GM12872 (cell line): ENCODE measurements at regions not wholly inside any gene's neighbourhood (a gene's known extent, or its start where the extent isn't known, plus 50 kb on each side); places are given as distances from the start of the nearest gene placed in this dataset.

Experiments
- TF ChIP-seq, protein P1 (sequence below): IDR thresholded peaks from 3 replicates; pipeline ENCODE4 v1.5.1; 2011; ENCODE audit warnings: low read depth, mild to moderate bottlenecking, low read length, moderate library complexity; ENCODE audit not compliant: insufficient read depth

DNA sequence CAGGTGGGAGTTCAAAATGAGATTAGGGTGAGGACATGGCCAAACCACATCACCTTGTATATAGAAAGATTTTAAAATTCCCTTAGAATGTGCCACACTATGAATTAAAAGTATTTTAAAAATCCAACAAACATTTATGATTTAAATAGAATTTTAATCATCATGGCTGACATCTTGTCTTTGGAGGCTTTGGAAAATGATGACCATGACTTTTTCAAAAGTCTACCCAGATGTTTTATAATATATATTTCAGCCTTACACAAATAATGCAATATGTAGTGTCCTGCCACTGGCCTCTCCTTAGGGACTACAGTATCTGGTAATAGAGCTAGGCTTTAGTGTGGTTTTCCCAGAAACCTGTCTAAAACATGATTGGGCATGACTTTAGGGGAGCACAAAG lies 1353.4 kb upstream of the GOT2 start:
- TF ChIP-seq, protein P1, sequence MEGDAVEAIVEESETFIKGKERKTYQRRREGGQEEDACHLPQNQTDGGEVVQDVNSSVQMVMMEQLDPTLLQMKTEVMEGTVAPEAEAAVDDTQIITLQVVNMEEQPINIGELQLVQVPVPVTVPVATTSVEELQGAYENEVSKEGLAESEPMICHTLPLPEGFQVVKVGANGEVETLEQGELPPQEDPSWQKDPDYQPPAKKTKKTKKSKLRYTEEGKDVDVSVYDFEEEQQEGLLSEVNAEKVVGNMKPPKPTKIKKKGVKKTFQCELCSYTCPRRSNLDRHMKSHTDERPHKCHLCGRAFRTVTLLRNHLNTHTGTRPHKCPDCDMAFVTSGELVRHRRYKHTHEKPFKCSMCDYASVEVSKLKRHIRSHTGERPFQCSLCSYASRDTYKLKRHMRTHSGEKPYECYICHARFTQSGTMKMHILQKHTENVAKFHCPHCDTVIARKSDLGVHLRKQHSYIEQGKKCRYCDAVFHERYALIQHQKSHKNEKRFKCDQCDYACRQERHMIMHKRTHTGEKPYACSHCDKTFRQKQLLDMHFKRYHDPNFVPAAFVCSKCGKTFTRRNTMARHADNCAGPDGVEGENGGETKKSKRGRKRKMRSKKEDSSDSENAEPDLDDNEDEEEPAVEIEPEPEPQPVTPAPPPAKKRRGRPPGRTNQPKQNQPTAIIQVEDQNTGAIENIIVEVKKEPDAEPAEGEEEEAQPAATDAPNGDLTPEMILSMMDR: no peak

DNA sequence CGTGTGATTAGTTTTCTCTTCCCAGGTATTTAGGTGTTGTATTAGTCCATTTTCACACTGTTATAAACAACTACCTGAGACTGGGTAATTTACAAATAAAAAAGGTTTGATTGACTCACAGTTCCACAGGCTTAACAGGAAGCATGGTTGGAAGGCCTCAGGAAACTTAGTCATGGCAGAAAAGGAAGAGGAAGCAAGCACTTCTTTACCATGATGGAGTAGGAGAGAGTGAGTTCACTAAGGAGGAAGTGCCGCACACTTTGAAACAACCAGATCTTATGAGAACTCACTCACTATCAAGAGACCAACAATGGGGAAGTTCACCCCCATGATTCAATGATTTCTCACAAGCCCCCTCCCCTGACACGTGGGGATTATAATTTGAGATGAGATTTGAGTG lies 1343.7 kb upstream of the GOT2 start:
- TF ChIP-seq, protein P1: no peak

DNA sequence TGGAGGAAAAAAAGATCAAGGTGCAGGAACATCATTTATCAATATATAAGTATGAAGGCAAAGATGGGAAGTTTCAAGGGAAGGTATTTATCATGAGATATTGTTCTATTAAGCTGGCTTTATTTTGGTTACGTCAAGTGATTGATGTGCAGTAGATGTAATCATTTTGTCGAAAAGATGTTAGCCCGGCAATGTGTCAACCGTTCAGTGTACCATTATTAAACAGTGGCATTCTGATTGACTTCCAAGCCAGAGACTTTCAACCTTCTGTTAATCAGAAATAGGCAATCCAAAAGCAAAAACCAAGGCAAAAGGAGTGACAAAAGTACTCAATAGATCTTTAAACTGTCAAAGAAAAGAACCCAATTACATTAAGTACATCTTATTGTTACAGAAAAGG lies 1340.3 kb upstream of the GOT2 start:
- TF ChIP-seq, protein P1: no peak

DNA sequence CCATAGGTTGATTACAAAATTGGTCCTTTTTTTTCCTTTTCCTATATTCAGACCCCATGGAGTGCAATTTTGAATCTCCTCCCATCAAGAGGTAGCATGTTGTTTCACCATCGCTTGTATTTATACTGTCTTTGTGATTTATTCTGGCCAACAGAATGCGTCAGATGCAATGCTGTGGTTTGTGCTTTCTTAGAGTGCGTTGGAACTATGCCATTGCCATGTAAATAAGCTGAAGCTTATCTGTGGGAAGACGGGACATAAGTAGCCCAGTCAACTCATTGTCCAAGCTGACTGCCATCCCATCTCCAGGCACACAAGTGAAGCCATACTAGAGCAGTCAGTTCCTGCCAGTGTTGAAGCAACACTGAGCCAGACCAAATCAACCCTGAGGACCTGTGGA lies 1339.3 kb upstream of the GOT2 start:
- TF ChIP-seq, protein P1: no peak

DNA sequence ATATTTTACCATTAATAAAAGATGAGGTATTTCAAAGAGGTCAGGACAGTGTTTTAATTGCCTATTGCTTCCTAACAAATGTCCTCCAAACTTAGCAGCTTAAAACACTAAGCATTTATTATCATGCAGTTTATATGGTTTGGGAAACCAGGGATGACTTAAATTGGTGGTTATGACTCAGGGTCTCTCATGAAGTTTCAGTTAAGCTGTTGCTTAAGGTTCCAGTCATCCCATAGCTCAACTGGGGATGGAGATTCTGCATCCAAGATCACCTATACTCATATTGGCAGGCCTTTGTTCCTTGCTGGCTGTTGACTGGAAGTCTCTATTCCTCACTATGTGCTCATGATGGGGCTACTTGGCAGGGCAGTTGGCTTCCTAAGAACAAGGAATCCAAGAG lies 1329.9 kb upstream of the GOT2 start:
- TF ChIP-seq, protein P1: no peak

DNA sequence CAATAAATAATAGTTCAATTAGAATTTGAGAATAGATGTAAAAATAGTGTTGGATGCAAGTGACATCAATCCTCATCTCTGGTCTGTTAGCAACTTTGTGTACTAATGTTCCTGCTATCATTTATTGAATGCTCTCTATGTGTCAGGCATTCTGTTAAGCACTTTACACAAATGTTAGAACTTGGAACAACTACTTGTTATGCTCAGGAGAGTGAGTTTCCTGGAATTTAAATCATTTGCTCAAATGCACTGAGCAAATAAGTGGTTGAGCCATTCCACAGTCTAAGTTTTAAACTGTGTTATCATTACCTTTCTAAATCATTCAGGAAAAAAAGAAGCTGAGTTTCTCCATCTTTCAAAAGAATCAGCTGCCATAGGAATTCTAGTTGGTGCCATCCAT lies 1327.3 kb upstream of the GOT2 start:
- TF ChIP-seq, protein P1: no peak

DNA sequence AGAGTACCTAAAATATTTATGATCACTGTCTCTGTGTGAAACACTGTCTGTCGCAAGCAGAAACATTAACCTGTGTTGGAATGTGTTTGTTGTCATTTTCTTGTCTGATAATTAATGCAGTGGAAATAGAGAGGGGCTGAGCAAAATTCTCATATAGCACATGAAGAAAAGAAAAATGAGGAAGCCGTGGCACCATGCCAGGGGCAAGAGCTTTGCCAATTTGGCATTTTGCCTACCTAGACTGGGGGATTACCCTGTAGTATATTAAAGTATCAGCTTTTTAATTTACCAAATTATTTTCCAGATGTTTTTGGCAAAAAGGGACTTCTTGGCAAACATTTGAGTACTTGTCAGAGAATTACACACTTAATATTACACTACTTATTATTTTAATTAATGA lies 1326.6 kb upstream of the GOT2 start:
- TF ChIP-seq, protein P1: no peak

DNA sequence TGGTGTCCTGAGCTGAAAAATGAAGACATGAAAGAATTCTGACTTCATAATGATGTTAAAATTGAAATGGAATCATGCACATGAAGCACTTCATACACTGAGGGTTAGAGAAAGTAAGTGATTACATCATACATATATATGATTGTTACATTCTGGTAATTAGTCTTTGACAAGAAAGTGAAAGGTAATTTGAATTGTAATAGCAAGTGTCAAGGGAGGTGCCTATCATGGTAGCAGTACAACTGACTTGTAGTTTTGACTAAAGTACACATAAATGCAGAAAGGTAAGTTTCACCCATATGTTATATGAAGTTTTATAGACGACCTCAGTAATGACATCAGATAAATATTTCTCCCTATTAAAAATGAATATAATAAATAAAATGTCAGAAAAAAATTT lies 1325.0 kb upstream of the GOT2 start:
- TF ChIP-seq, protein P1: no peak
